Central memory CD4-positive, alpha-beta T cell (primary cell): ENCODE measurements at regions not wholly inside any gene's neighbourhood (a gene's known extent, or its start where the extent isn't known, plus 50 kb on each side); places are given as distances from the start of the nearest gene placed in this dataset.

Experiments used
- DNase-seq: peaks from one replicate; pipeline ENCODE4 v3.0.0; 2022

DNA sequence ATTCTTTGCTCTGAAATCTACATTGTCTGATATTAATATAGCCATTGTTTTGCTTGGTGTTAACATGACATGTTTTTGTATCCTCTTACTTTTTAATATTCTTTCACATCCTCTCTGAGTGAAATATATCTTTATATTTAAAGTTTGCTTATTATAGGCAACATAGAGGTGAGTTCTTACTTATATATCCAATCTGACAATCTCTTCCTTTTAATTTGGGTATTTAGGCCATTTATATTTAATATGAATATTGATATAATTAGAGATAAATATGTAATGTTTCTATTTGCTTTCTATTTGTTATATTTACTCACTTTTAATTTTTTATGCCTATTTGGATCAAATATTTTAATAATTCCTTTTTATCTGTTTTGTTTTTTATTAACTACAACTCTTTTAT, 554.1 kb upstream of the SALL1 start:
- DNase-seq = no peak

DNA sequence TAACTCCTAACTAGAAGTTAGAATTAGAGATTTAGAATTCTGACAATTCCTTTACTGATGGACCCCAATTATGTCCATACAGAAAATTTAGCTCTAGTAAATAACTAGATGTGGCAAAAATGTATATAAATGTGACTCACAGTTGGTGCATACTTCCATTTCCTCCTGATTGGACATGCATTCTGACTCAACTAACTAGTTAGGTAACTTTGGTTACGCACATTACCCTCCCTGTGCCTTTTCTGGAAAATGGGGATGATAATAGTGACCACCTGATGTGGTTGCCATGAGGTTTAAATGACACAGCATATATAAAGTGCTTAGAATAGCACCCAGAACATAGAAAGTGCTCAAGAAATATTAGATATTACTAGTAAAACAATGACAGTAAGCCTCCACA, 550.0 kb upstream of the SALL1 start:
- DNase-seq = no peak

DNA sequence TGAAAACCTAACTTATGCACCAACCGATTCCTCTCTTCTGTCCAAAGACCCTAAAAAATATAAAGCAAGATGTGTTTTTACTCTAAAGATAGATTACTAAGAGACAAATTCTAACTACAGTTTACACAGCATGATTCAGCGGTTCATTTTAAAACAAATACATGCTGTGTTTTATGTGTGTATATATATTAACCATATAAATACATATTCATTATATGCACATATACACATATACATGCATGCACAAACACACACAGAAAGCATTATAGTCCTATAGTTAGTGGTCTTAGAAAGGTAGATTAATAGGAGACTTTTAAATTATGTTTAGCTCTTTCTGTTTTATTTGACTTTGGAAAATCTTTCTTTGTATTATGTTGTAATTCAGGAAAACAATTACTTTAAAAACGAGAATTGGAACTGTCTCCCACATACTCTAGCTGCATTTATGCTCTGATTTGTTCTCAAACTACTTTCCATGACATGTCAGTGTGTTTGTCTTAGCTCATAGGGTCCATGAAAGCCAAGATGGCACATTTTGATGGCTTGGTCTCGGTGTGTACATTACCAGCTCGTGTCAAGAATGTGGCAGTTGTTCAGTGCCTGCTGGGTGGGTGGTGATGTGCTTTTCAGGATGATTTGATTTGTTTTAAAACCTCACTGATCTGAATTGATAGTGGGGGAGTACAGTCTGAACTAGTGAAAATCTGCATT, 548.8 kb upstream of the SALL1 start:
- no peak for DNase-seq

DNA sequence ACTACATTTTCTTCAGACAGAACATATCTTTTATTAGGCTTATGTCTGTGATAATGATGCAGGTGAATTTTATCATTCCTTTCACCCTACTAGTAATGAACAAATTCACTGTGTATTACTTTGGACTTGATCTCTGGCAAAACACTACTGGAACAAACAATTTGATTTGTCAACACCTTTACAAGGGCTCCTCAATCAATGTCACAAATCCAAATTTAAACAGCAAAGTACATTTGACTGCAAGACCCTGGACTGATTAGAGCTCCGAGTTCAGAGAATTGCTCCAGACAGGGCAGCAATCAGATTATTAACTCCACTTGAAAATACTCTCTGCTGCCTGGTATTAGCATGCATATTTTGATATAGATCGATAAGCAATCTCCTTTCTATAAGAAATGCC, 547.6 kb upstream of the SALL1 start:
- no peak for DNase-seq

DNA sequence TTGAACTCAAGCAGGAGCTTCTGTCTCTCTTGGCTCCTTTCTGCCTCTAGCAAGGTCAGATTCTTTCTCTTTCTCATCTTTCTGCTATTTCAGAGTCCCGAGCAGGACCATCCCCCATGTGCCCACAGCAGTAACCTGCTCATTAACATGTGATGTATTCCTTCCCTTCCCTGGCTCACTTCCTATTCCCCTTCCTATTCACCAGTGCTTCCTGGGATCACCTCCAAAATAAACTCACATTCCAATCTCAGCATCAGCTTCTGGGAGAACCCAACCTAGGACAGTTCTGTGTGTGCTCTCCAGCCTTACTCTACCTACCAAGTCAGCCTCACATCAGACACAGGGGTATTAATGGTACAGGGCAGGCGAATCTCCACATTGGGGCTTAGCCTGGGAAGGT, 546.4 kb upstream of the SALL1 start:
- no peak for DNase-seq

DNA sequence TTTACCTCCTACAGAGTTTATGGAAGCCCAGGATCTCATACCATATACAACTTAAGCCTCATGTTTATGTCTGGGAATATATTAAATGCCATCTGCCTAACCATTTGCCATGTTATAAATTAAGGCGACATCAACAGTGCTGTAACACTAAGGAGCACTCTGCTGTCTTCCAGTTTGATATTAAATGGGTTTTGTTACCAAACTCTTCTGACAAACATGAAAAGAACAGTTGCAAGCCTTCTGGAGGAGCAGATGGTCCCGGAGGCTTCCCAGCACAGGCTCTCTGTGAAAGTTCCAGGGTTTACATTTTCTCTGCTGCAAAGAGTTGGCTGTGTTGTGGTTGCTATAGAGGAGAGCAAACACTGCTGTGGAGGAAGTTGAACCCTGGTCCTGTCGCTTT, 545.3 kb upstream of the SALL1 start:
- no peak for DNase-seq

DNA sequence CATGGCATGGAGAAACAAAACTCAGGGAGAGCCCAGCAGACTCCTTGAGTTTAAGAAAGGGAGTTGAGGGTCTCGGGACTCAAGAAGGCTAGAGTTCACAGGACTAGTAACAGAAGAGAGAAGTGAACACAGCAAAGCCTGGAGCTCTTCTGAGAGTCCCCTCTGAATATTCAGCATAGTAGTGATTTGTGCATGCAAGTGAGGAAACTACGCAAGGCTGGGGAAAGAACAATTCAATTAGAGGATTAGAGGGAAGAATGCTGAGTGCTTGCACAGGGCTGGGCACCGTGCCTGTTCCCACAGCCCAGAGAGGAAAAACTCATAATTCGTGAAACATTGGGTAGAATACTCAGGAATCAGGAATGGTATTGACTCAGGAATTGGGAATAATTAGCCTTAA, 540.0 kb upstream of the SALL1 start:
- DNase-seq = no peak

DNA sequence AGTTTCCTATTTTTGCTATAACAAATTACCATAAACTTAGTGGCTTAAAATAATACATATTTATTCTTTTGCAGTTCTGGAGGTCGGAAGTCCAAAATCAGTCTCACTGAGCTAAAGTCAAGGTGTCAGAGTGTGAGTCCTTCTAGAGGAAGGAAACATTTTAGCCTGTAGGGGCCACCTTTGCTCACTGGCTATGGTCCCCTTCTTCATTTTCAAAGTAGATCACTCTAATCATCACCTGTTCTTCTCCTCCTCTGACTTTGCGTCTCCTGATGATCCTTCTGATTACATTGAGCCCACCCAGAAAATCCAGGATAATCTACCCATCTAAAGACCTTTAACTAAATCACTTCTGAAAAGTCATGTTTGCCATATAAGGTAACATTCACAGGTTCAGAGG, 534.4 kb upstream of the SALL1 start:
- DNase-seq = no peak

DNA sequence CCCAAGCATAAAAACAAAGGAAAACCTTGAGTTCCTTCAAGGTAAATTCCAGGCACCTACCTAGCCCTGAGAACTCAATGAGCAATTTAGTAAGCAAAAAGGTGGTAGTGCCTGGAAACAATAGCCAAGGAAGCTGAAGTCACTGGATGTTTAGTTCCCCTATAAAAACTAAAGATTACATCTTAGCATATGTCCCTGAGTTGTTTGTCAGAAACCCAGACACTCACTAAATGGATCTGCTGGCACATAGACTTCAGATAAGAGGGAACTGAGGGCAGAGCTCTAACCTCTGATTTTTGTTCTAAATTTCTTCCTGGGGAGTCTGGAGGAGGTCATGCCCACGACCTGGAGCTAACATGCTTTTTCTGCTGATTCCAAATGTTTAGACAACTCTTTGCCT, 532.8 kb upstream of the SALL1 start:
- no peak for DNase-seq

DNA sequence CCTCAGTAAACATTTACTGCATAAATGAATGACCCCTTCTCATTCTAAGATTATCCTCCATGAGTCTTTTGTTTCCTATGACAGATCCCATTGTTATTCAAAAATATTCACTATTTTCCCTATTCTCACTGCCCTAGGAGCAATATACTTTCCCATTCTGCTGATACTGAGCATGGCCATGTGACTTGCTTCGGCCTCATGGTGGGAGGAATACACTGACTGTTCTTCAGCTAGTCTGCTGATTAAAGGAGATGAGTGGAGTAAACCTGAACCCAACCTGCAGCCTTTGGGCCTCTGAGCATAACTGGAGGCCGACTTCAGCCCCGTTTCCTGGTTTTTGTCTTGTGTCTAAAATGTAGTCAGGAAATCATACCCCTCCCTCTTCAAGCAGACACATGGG, 531.8 kb upstream of the SALL1 start:
- no peak for DNase-seq

DNA sequence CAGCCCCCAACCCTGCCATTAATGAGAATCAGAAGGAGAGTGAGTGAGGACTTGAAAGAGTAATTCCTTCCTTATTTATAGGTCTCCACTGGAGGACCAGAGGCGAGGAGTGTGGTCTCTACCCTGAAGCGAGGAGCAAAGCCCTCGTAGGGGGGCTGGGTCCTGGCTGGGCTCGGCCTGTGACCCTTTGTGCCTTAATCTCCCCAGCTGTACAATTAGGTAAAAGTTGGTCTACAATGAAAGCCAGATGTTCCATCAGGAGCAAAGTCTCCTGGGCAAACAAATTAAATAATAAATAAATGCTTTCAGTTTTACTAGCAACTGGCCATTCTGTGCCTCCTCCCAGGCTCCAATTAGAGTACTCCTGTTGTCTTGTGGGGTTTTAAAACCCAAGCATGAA, 523.5 kb upstream of the SALL1 start:
- no peak for DNase-seq

DNA sequence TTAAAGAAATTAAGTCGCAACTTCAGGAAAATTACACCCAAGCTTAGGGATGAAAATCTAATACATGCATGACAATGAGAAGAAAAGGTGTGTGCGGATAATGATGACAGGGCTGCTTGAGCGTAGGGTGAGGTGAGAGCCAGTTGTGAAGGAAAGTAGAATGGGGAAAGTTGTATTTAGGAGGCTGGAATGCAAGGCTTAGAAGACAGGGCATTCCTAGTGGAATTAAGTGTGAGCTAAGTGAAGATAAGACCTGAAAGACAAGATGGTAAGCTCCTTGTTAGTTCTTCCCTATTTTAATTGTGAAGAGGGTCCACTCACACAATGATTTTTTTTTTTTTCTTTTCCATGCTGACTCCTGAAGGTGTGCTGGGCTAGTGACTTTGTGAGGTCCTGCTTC, 519.5 kb upstream of the SALL1 start:
- DNase-seq = no peak

DNA sequence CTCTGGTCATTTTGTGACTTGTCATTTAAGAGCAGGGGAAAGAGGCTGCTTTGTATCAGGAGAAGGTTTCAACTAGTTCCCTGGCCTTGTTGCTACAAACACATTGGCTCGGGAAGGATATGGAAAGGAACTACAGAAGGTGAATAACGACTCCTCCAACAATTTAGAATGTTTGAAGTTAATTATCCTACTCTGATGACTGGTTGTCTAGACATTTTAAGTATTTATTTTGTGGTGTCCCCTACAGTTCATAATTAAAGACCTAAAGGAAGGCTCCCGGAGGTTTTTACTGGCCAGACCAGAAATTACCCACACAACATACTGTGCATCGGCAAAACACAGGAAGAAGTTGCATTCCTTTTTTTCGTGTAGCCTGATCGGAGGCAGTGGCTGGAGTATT, 515.8 kb upstream of the SALL1 start:
- no peak for DNase-seq

DNA sequence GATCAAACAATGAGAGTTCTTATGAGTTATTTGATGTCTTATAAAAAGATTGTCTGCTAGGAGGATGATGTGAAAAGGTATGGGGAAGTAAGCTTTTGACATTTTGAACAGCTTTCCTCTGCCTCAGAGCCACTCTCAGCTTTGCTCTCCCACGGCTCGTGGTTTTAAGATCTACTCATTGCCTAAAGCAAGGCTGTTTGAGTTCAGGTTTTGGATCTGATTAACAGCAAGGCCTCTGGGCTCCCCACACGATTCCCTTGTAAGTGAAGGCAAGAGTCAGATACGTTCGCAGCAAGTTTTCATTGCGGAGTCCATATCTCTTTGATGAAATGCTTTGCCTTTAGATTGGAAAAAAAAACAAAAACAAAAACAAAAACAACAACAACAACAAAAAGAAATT, 515.0 kb upstream of the SALL1 start:
- no peak for DNase-seq

DNA sequence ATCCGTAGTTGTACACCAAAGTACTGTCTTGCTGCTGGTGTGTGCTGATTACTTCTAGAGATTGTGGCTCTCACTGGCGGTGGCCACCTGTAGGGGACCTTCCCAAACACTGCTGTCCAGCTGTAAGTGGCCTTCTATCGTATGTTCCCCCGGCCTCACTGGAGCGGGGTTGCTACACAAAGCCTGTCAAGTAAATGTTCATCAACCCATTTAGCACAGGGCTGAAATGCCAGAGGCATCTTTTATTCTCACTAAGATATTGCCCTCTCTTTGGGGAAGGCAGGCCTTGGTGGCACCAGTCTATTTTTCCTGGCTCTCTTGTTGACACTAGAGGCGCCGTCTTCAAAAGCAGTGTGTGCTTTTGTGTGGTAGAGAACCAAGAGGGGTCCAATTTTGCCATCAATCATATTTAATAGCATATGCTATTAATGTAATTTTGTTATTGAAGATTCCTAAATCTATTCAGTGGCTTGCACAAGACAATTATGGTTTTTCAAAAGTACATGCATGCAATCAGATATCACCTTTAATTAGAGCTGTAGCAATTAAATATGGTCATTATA, 514.4 kb upstream of the SALL1 start:
- DNase-seq = no peak

DNA sequence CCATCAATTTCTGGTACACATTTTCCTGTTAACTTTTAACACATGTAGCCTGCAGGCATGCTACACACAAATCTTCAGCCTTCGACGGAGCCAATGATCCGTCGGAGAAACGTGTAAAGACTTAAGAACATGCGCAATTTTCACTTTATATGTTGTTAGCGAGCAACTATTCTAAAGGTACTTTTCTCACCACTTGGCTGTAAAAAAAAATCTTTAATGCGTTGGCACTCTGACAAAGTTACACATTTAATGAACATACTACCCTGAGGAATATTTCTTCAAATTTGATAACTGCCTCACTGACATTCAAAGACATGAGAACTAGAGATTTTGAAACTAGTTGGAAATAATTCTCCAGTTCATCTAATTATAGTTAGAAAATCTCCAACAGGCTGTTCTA, 507.5 kb upstream of the SALL1 start:
- DNase-seq = no peak

DNA sequence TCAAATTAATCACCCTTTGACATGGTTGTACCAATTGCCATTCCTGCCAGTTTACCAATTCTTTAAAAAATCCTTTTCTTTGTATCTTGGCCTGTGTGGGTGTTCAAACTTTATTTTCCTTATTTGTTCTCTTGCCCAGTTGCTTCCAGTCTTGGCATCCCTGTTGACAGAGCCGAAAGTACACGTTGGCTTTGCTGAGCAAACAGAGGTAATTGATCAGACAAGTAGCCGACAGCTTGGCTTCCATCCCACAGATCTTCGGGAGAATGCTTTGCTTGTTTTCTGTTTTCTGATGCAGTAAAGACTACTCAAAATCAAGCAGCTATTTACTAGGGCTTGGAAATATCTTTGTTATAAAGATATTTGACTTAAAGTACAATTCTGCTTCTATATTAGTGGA, 506.8 kb upstream of the SALL1 start:
- DNase-seq = no peak

DNA sequence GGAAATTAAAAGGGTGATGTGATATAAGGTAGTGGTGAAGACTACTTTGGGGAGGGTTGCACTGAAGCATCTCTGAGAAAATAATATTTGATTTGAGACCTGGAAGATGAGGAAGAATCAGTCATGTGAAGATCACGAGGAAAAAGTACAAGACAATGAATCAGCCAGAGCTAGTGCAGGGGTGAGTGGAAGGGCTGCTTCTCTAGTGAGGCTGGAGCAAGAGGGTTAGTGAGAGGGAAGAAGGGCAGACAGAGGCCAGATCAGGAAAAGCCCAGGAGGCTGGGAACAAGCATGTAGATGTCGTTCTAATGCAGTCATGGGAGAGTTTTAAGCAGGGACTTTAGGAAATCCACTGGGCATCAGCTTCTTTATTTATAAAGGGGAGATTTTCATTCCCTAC, 504.2 kb upstream of the SALL1 start:
- DNase-seq = no peak

DNA sequence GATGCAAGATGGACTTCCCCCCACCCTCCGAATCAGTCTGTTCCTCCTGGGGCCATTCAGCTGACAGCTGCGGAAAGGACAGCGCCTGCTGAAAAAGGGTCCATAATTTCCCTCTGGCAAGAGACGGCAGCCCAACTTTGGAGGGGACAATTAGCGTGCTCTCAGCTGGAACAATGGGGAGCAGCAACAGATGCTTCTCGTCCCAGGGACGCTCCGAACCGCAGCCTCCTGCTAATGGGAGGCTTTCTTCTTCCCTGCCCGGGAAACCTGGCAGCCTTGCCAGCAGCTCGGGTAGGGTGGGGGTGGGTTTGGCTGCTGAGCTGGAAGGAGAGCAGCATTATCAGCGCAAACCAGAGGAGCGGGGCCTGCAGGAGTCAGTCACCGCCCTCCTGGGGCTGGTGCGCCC, 500.0 kb upstream of the SALL1 start:
- no peak for DNase-seq

DNA sequence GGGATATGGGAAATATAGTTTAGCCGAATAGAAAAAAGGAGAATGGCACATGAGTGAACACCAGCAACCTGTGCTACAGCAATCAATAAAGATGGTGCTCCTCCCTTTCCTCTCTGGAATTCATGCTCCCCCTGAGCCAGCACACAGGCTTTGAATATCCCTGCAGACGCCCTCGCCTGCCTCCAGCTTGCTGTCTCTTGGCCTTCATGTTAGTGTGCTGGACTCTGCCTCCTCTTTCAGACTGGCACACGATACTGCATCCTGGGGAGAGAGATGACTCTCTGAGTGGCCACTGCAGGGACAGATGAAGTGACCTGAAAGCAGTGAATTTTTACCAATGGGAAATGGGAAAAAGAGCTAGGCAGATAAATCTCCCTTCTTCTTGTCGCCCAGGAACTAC, 498.6 kb upstream of the SALL1 start:
- DNase-seq = no peak

DNA sequence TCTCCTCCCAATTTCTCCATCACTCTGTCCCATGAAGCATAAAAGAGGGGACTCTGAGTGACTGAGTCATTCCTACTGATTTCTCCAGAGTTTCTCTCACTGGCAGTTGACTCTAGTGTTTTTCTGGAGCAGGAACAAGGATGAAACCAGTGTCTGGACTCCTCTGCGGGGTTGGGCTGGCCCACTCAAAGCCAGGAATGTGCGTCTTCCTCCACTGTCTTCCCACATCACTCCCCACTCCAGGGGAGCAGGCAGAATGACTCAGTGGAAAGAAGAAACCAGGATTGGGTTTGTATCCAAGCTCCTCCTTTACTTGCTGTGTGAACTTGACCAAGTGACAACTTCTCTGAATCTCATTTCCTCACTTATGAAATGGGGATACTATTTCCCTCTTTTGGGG, 497.5 kb upstream of the SALL1 start:
- no peak for DNase-seq

DNA sequence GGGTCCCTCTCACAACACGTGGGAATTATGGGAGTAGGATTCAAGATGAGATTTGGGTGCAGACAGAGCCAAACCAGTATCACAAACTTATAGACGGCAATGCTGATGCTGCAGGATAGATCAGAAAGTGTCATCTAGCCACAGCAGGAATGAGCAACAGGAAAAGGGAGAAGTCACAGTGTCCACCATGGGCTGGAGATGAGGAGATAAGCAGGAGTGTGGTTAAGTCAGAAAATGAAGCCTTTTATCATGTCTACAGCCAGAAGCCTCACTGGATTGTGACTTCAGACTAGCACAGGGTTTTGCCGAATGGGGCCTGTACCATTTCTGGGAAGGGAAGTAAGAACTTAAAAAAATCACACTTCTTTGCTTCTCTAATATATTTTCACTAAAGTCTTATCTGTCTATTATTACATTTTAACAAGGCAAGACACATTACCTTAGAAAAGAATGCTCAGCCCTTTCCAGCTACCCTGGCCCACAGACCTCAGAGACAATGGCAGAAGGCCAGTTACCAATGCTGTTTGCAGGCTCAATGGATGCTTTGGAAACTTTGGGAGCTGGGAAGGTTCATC, 490.2 kb upstream of the SALL1 start:
- DNase-seq = no peak

DNA sequence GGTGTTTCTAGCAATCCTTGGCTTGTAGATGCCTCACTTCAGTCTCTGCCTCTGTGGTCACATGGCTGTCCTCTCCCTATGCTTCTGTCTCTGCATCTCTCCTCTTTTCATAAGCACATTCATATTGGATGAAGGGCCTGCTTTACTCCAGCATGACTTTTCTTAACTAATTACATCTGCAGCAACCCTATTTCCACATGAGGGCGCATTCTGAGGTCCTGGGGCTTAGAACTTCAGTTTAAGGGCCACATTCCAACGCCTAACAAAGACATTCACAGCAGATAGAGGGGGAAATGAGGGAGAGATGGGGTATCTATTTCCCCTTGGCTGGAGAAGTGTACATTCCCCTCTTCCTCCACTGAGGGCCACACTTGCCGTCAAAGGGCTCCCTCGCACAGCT, 489.1 kb upstream of the SALL1 start:
- DNase-seq = no peak

DNA sequence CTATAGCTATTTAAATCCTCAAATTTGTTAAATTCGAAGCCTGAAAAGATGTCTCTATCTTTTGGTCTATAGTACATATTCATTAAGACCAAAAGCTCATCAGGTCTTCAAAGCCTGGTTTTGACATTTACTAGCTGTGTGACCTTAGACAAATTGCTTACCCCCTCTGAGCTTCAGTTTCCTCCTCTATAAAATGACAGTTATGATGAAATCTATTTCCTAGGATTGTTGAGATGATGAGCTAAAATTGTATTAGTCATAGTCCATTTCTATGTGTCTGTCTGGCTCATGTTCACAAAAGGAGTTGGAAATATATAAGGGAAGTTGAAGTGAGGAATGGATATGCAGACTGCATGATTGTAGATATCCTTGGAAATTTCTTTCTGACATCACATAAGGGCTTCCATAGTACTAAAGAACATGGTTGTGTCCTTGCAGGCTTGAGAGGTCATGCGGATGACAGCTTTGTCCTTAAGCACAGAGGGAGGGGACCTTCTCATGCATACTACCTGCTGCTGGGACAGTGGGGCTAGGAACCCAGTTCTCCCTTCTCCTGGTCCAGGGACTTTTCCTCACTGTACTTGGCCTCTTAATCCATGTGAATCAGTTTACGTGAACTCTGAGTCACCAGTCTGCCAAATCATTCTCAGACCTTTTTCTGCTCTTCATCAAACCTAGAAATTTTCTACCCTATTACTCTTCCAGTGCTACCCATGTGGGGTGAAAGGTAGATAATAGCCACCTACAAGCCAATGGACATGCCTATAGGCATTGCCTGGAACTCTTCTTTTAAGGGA, 487.5 kb upstream of the SALL1 start:
- DNase-seq = no peak
